ENCODE measurements at regions not wholly inside any gene's neighbourhood (a gene's known extent, or its start where the extent isn't known, plus 50 kb on each side); places are given as distances from the start of the nearest gene placed in this dataset.

GRCh38 chr4:114466299-114466698 is 132.3 kb upstream of the UGT8 start:
- H3K27ac ChIP-seq = no peak overlapping the region
- no peak for DNase-seq (ENCODE audit: low spot score)
- H3K36me3 ChIP-seq = no peaks in the 10 kb centered on the region
- no peak for TF ChIP-seq CTCF (IDR thresholded peaks at IDR 0.05)
- no peak overlapping the region for H3K4me3 ChIP-seq
- no peaks in the 10 kb centered on the region for H3K9me3 ChIP-seq
- H3K27me3 ChIP-seq = no peaks in the 10 kb centered on the region
- H3K4me1 ChIP-seq = no peaks in the 10 kb centered on the region

- Histone ChIP-seq H3K27me3 (no peaks in the 10 kb centered on the region), H3K36me3 (no peaks in the 10 kb centered on the region), H3K4me3 (no peak overlapping the region), H3K9me3 (no peaks in the 10 kb centered on the region), H3K27ac (no peak overlapping the region), H3K4me1 (no peaks in the 10 kb centered on the region)
- no peak for DNase-seq (ENCODE audit: low spot score)
- TF ChIP-seq CTCF (IDR thresholded peaks at IDR 0.05) = no peak
These were observed 126.2 kb upstream of the UGT8 start for GRCh38 chr4:114472269-114473032.

GRCh38 chr4:114474188-114474800 is 124.3 kb upstream of the UGT8 start:
- Histone ChIP-seq H3K27me3 (no peaks in the 10 kb centered on the region), H3K4me1 (no peaks in the 10 kb centered on the region), H3K4me3 (no peak overlapping the region), H3K9me3 (no peaks in the 10 kb centered on the region), H3K36me3 (no peaks in the 10 kb centered on the region), H3K27ac (no peak overlapping the region)
- no peak for DNase-seq (ENCODE audit: low spot score)
- no peak for TF ChIP-seq CTCF (IDR thresholded peaks at IDR 0.05)

- Histone ChIP-seq H3K9me3 (no peaks in the 10 kb centered on the region), H3K4me1 (no peaks in the 10 kb centered on the region), H3K36me3 (no peaks in the 10 kb centered on the region), H3K27ac (no peak overlapping the region), H3K27me3 (no peaks in the 10 kb centered on the region), H3K4me3 (no peak overlapping the region)
- DNase-seq (ENCODE audit: low spot score) = no peak
- no peak for TF ChIP-seq CTCF (IDR thresholded peaks at IDR 0.05)
These were observed 122.3 kb upstream of the UGT8 start for GRCh38 chr4:114476310-114476709.

GRCh38 chr4:114479595-114479994 is 119.0 kb upstream of the UGT8 start:
- Histone ChIP-seq H3K4me1 (no peaks in the 10 kb centered on the region), H3K27ac (no peak overlapping the region), H3K9me3 (no peaks in the 10 kb centered on the region), H3K36me3 (no peaks in the 10 kb centered on the region), H3K4me3 (no peak overlapping the region), H3K27me3 (no peaks in the 10 kb centered on the region)
- no peak for TF ChIP-seq CTCF (IDR thresholded peaks at IDR 0.05)
- DNase-seq (ENCODE audit: low spot score) = no peak
